ENCODE measurements at regions not wholly inside any gene's neighbourhood (a gene's known extent, or its start where the extent isn't known, plus 50 kb on each side); places are given as distances from the start of the nearest gene placed in this dataset.
A peak's percentile ranks its signal among the peaks of the same experiment; 100 is the strongest.
"Not testable (repeated sequence)": the region's sequence is repeated elsewhere in the genome, so short reads cannot be mapped to it uniquely, and the experiment has no call there.

- peak; percentile 18 for DNase-seq (ENCODE audit: low spot score)
- no TSS peak for BruUV-seq (replicated peaks)
- POLR2A ChIA-PET (ENCODE audit: low non-redundant PET), result no interaction called here
- intact Hi-C loops (cut with micrococcal nuclease; ENCODE audit: unreplicated experiment), result no loop called here
- Histone ChIP-seq H3K36me3 (ENCODE audit: insufficient read depth, low read length, poor library complexity, severe bottlenecking) (no peaks in the 10 kb centered on the region), H3K27ac (ENCODE audit: low read depth, low read length, poor library complexity, severe bottlenecking) (no peak overlapping the region), H3K4me1 (ENCODE audit: insufficient read depth, low read length, poor library complexity, severe bottlenecking) (no peaks in the 10 kb centered on the region), H3K27me3 (replicated peaks; ENCODE audit: insufficient read depth, low read depth, low read length, poor library complexity) (peaks cover 9% of the 10 kb centered on the region), H3K9me3 (ENCODE audit: low read depth, low read length, poor library complexity, severe bottlenecking) (no peaks in the 10 kb centered on the region), H3K4me3 (ENCODE audit: low read depth, low read length, poor library complexity, severe bottlenecking) (no peak overlapping the region)
- no peak for TF ChIP-seq EZH2 (IDR thresholded peaks at IDR 0.05; ENCODE audit: borderline replicate concordance, low read depth, low read length, poor library complexity, severe bottlenecking)
- TF ChIP-seq CTCF (conservative IDR thresholded peaks at IDR 0.05; ENCODE audit: low read depth, low read length), result peak; percentile 25; the same call in 1 of the 2 replicates
- CTCF ChIA-PET, result no interaction called here
Observed at GRCh38 chr20:54726687-54727300, 251.4 kb downstream of the DOK5 start.

GRCh38 chr20:54725266-54725665 lies 249.9 kb downstream of the DOK5 start:
- intact Hi-C loops (cut with micrococcal nuclease; ENCODE audit: unreplicated experiment), result not testable (repeated sequence)

DNA sequence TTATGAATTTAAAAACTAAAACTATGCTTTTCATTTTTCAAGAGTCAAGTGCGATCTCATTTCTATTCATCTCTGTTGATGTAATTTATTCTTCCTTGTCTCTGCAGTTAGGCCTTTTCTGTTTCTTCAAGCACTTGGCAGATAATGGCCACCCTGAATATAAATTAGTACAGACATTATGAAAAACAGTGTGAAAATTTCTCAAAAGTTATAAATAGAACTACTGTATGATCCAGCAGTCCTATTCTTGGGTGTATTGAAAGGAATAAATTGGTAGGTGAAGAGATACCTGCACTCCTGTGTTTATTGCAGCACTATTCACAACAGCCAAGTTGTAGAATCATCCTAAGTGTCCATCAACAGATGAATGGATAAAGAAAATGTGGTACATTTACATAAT lies 248.3 kb downstream of the DOK5 start:
- intact Hi-C loops (cut with micrococcal nuclease; ENCODE audit: unreplicated experiment), result no loop called here
- TF ChIP-seq EZH2 (IDR thresholded peaks at IDR 0.05; ENCODE audit: borderline replicate concordance, low read depth, low read length, poor library complexity, severe bottlenecking) (no peak), CTCF (conservative IDR thresholded peaks at IDR 0.05; ENCODE audit: low read depth, low read length) (no peak)
- POLR2A ChIA-PET (ENCODE audit: low non-redundant PET), result no interaction called here

More at GRCh38 chr20:54725266-54725665, 249.9 kb downstream of the DOK5 start:
- BruUV-seq (replicated peaks); H3K4me1 ChIP-seq (ENCODE audit: insufficient read depth, low read length, poor library complexity, severe bottlenecking); DNase-seq (ENCODE audit: low spot score); H3K27me3 ChIP-seq (replicated peaks; ENCODE audit: insufficient read depth, low read depth, low read length, poor library complexity); H3K36me3 ChIP-seq (ENCODE audit: insufficient read depth, low read length, poor library complexity, severe bottlenecking); POLR2A ChIA-PET (ENCODE audit: low non-redundant PET); H3K9me3 ChIP-seq (ENCODE audit: low read depth, low read length, poor library complexity, severe bottlenecking); H3K27ac ChIP-seq (ENCODE audit: low read depth, low read length, poor library complexity, severe bottlenecking); H3K4me3 ChIP-seq (ENCODE audit: low read depth, low read length, poor library complexity, severe bottlenecking); CTCF ChIA-PET: not testable (repeated sequence)

GRCh38 chr20:54717983-54718382 lies 242.6 kb downstream of the DOK5 start:
- Histone ChIP-seq H3K9me3 (ENCODE audit: low read depth, low read length, poor library complexity, severe bottlenecking) (no peaks in the 10 kb centered on the region), H3K4me3 (ENCODE audit: low read depth, low read length, poor library complexity, severe bottlenecking) (no peak overlapping the region), H3K27me3 (replicated peaks; ENCODE audit: insufficient read depth, low read depth, low read length, poor library complexity) (peaks cover 18% of the 10 kb centered on the region), H3K4me1 (ENCODE audit: insufficient read depth, low read length, poor library complexity, severe bottlenecking) (no peaks in the 10 kb centered on the region), H3K36me3 (ENCODE audit: insufficient read depth, low read length, poor library complexity, severe bottlenecking) (no peaks in the 10 kb centered on the region), H3K27ac (ENCODE audit: low read depth, low read length, poor library complexity, severe bottlenecking) (no peak overlapping the region)
- POLR2A ChIA-PET (ENCODE audit: low non-redundant PET), result no interaction called here
- no TSS peak for BruUV-seq (replicated peaks)
- CTCF ChIA-PET, result no interaction called here
- no peak for DNase-seq (ENCODE audit: low spot score)
- intact Hi-C loops (cut with micrococcal nuclease; ENCODE audit: unreplicated experiment), result no loop called here
- TF ChIP-seq EZH2 (IDR thresholded peaks at IDR 0.05; ENCODE audit: borderline replicate concordance, low read depth, low read length, poor library complexity, severe bottlenecking), result no peak
- no peak for TF ChIP-seq CTCF (conservative IDR thresholded peaks at IDR 0.05; ENCODE audit: low read depth, low read length)

More for the DNA sequence above, 248.3 kb downstream of the DOK5 start:
- no peak for DNase-seq (ENCODE audit: low spot score)
- CTCF ChIA-PET, result no interaction called here
- no peak overlapping the region for H3K4me3 ChIP-seq (ENCODE audit: low read depth, low read length, poor library complexity, severe bottlenecking)
- peaks cover 9% of the 10 kb centered on the region for H3K27me3 ChIP-seq (replicated peaks; ENCODE audit: insufficient read depth, low read depth, low read length, poor library complexity)
- no peaks in the 10 kb centered on the region for H3K36me3 ChIP-seq (ENCODE audit: insufficient read depth, low read length, poor library complexity, severe bottlenecking)
- BruUV-seq (replicated peaks), result no TSS peak
- no peak overlapping the region for H3K27ac ChIP-seq (ENCODE audit: low read depth, low read length, poor library complexity, severe bottlenecking)
- H3K4me1 ChIP-seq (ENCODE audit: insufficient read depth, low read length, poor library complexity, severe bottlenecking), result no peaks in the 10 kb centered on the region
- H3K9me3 ChIP-seq (ENCODE audit: low read depth, low read length, poor library complexity, severe bottlenecking), result no peaks in the 10 kb centered on the region
